GM10266 (cell line): ENCODE measurements at regions not wholly inside any gene's neighbourhood (a gene's known extent, or its start where the extent isn't known, plus 50 kb on each side); places are given as distances from the start of the nearest gene placed in this dataset.

Experiments
- DNase-seq: peaks from one replicate; pipeline ENCODE4 v3.0.0; 2012; ENCODE audit errors: extremely low spot score
- CTCF ChIP-seq: IDR thresholded peaks from 2 replicates; pipeline ENCODE4 v1.5.1; 2012; ENCODE audit warnings: mild to moderate bottlenecking, low read depth; ENCODE audit not compliant: control insufficient read depth, insufficient read depth; ENCODE audit errors: missing control alignments

DNA sequence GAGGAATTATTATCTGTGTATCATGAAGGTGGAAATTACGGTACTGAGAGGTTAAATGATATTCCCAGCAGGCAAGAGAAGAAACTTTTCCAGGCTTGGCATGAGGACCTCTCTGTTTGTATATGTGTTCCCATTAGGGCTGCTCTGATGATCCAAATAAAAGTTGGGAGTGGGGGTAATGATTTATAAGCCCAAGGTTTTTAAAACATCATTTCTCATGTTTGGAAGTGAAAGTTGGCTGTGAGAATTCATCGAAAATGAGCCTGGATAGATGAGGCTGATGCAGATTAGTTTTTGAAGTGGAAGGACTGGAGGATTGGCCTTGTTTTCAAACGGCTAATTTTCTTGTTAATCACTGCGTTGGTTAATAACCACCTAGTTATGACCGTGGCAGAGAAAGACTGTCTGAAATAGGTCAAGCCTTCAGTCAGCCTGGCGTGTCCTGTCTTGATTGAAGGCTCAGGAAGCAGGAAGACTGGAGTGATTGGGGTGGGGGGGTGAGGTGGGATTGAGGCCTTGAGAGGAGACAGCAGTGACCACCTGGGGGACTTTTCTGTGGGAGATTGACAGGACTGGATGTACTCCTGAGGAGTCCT is 391.0 kb upstream of the WWC1 start:
- no peak for DNase-seq
- no peak for TF ChIP-seq CTCF

GRCh38 chr5:167902298-167902697 is 389.1 kb upstream of the WWC1 start:
- DNase-seq = no peak
- TF ChIP-seq CTCF = no peak

GRCh38 chr5:167903243-167903642 is 388.2 kb upstream of the WWC1 start:
- TF ChIP-seq CTCF = no peak
- no peak for DNase-seq

GRCh38 chr5:167903659-167904058 is 387.8 kb upstream of the WWC1 start:
- no peak for DNase-seq
- TF ChIP-seq CTCF = no peak

DNA sequence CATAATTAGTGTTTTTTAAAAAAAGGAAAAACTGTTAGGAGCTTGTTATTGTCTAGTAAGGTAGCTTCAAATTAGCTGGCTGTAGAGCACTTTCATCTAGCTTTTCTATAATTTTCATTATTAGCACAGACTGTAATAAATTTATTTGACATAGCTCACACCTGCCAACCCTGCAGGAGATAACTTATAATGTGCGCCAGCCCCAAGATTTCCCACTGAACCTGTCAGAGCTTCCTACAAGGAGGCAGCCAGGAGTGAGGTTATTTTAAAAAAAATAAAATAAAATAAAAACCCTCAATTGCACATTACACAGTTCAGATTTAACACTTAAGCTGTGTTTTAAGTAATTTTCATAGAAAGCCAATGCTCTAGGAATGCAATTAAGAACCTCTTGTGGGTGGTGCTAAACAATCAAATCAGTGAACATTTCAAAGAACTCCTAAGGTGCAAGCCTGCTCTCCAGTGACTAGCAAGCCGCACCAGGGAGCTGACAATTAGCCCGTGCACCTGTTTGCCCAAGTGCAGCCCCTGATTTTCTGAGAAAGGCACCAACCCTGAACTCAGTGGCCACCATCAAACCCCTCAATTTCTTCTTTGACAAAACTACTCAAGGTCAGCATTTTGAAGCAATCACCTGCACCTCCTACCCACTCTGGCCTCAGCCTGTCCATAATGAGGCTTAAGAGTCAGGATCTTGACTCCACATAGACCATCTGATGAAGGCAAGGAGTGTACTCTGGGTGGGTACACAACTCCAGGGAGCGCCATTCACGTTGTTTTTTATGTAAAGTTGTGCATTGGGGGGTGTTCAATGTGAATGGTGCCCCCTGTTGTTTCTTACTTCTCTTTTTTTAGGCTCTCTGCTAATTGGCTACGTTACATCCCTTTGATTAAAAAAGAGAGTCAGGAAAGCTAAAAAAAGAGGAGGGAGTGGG is 385.3 kb upstream of the WWC1 start:
- no peak for TF ChIP-seq CTCF
- no peak for DNase-seq

- TF ChIP-seq CTCF = no peak
Measured at GRCh38 chr5:167908606-167909005, 382.8 kb upstream of the WWC1 start.

More at GRCh38 chr5:167908606-167909005, 382.8 kb upstream of the WWC1 start:
- no peak for DNase-seq
